Stimulated activated CD8-positive, alpha-beta memory T cell treated with anti-CD3 and anti-CD28 coated beads, Interleukin-7, amount 100 ng/mL, for 1 hour (primary cell): ENCODE measurements at regions not wholly inside any gene's neighbourhood (a gene's known extent, or its start where the extent isn't known, plus 50 kb on each side); places are given as distances from the start of the nearest gene placed in this dataset.

ENCODE experiments used
- DNase-seq, 2 donors: peaks; one replicate each; pipeline ENCODE4 v3.0.0-alpha.2; 2020; ENCODE audit warnings: low read depth in 2 of 2

DNA sequence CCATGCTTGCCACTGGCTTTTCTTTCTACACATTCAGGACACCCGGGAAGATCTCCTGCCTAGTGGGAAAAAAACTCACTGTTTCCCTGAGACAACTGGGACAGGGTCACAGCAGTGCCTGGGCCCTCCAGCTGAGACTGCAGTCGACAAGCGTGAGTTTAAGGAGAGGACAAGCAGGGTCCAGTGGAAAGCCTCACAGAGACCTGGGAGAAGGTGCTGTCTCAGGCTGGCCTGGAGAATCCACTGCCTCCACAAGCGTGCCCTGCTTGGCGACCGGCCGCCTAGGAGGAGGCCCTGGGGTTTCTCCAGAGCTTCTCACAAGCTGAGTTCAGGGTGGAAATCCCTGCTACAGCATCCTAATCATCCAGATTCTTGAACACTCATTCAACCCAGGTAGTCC, 519.6 kb upstream of the RAB6C start:
- no peak for DNase-seq

GRCh38 chr2:129460299-129461198, 518.9 kb upstream of the RAB6C start:
- DNase-seq = no peak

- no peak for DNase-seq
Observed at GRCh38 chr2:129462349-129462748, 517.1 kb upstream of the RAB6C start.

- no peak for DNase-seq
Observed at GRCh38 chr2:129462967-129463366, 516.5 kb upstream of the RAB6C start.

DNA sequence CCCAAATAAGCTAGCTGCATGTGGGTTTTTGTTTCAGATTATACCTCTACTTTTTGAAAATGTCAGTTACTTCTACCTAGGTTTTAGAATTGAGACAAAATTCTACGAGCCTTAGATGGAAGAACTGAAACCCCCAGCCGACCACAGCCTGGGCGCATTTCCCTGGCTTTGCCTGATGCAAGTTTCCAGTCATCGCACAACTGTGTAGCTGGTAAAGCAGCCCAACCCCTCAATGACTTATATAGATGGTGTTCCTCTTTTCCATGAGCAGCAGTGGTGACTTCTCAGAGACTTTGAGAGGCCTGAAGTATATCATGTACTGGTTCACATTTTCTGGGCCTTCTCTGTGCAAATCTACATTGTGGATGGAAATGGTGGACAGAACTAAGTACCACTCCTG, 515.4 kb upstream of the RAB6C start:
- DNase-seq = no peak

DNA sequence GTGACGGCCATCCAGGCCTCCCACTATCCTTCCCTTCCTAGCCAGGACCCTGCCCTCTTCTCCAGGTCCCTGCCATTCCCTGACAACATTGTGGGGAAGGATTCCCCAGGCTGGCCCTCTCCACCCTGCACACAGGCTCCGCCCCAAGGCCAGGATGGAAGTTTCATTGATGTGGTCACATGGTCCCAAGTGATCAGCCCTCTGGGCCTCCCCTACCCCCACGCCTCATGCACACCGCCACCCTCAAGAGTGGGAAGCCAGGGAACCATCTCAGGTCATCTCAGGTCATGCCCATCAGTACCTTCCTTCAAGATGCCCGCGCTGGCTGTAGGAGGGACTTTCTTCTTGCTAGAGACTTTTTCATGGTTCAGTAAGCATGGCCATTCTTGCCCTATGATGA, 514.8 kb upstream of the RAB6C start:
- no peak for DNase-seq

DNA sequence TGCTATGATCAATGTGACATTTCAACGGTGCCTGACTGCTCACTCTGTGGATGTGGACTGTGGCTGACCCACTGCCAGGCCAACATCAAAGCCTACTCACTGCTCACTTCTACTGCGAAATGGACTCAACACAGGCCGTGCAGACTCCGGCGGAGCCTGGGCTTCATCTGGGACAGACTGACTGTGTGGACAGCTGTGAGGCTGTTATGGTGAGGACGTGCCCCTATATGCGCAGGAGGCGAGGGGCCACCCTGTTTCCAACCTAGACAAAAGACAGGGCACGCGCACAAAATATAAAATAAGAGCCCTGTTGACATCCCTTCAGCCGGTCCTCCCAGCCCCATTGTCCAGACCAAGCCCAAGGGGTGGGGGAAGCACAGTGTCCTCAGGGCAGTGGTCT, 514.4 kb upstream of the RAB6C start:
- no peak for DNase-seq

DNA sequence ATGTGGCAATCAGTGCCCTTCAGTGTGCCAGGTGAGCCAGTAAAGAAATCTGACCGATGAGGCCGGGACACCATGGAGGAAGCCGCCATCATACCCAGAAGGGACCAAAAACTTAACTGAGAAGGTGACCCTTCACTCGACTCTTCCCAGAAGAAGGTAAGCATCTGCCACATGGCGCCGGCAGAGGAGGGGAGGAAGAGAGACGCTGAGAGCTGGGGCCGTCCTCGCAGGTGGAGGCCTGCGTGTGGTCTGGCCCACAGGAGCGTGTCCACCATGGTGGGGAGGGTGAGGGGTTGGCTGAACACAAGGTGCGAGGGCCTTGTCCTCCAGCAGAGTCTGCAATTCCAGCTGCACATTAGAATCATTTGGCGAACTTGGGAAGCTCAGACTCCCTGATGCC, 513.1 kb upstream of the RAB6C start:
- DNase-seq = no peak

DNA sequence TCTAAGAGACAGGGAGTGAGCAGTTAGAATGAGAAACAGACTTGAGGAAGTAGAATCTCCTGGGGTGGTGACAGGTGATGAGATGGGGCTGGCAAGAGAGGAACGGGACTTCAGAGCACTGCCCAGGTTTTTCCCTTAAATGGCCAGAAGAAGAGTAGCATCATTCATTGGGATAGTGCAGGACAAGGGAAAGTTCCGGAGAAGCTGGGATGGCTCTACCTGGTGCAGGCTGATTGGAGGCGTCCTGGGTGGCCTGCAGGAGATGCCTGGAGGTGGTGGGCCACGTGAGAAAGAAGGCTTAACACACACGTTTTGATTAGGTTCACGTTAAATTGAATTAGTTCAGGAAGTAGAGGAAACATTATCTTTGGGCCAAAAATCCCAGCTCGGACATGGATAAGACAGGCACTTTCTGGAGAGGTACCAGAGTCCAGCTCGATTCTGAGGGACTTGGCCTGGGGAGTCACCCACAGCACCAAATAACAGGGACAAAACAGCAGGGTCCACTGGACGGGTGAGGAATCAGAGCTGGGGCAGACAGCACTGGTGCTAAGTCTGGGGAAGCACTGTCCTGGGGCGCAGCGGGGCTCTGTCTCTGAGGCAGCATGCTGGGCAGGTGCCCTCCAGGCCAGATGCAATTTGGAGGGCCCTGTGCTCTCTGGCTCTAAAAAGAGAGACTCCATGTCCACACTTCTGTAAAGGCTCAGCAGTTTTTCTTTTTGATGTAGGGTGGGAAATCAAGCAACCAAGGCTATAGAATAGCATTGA, 512.3 kb upstream of the RAB6C start:
- no peak for DNase-seq

DNA sequence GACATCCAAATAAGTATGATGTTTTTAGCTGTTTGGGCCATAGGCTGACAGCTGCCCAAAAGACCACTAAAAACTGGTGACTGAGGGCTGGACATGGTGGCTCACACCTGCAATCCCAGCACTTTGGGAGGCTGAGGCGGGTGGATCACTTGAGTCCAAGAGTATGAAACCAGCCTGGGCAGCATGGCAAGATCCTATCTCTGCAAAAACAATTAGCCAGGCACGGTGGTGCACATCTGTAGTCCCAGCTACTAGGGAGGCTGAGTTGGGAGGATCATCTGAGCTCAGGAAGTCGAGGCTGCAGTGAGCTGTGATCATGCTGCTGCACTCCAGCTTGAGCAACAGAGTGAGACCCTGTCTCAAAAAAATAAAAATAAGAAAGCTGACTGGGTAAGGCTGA, 511.5 kb upstream of the RAB6C start:
- DNase-seq = no peak

DNA sequence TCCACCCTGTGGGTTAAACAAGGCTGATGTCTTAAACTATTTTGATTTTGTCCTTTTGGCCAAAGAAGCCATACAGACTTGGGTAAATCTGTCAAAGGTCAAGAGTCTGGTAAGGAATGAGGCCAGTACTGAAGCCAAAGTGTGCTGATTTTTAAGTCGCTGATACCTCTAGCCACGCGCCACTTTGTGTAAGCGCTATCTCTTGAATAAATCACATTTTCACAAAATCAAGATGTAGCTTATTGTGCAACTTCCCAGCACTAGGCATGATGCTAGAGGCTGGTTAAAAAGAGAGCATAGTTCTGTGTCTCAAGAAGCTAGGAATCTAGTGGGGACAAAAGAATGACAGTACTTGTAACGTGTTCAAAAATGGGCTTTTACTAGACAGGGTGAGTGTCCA, 510.6 kb upstream of the RAB6C start:
- DNase-seq = no peak

DNA sequence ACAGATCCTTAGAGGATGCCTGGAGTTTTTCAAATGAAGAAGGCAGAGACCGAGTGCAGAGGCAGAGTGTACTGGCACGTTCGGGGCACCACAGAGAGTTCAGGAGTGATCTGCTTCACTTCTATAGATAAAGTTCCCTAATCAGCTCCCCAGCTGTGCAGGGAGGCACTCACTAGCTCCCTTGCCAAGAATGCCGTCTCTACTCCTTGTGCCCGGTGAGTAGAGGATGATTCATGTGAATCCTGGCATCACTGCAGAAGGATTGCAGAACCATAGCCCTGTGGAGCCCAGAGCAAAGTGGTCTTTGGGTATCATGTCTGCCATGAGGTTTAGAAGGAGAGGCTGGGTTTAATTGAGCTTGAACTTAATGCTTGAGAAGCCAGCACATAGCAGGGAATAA, 510.1 kb upstream of the RAB6C start:
- DNase-seq = no peak

GRCh38 chr2:129469871-129470270, 509.6 kb upstream of the RAB6C start:
- no peak for DNase-seq

- DNase-seq = no peak
Observed at GRCh38 chr2:129478902-129479517, 500.5 kb upstream of the RAB6C start.

- no peak for DNase-seq
Observed at GRCh38 chr2:129479892-129480291, 499.6 kb upstream of the RAB6C start.

- no peak for DNase-seq
Observed at GRCh38 chr2:129480790-129481189, 498.7 kb upstream of the RAB6C start.

- DNase-seq = no peak
Observed at GRCh38 chr2:129481306-129482219, 497.9 kb upstream of the RAB6C start.

GRCh38 chr2:129482626-129483025, 496.8 kb upstream of the RAB6C start:
- DNase-seq = no peak

GRCh38 chr2:129483366-129483765, 496.1 kb upstream of the RAB6C start:
- no peak for DNase-seq

DNA sequence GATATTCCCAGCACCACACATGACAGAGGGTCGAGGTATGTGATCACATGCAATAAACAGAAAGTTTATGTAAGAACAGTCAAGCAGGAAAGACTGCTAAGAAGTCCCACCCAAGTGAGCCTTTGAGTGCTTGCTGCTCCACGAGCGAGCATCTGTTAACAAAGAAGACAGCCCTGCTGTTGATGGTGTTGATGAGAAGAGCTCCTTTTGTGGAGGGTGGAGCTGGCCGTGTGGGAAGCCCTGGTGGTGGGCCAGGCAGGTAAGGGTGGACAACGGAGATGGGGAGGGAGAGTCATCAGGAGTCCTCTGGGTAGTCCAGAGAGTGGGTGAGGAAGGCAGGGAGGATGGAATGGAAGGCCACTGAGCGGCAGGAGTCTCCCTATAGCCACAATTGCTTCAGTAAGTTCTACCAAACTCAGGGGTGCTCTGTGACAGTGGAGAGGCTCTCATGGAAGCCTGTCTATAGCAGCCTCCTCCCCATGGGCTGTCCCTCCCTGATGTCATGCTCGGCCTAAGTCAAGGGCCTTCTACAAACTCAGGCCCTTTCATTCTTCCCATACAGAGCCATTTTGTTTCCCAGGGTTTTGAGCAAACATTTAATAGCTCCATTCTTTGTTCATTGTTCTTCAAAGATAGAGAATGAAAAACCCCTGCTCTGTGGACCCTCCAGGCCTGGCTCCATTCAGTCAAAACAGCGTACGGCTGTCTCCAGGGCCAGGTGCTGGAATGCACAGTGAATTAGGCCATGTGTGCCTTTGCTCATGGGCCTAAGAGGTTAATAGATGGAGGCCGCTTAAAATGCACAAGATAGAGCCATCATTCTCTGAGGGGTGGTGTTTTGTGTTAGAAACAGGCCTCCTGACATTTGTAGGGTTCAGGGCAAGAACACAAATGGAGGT, 494.2 kb upstream of the RAB6C start:
- no peak for DNase-seq

GRCh38 chr2:129488376-129488775, 491.1 kb upstream of the RAB6C start:
- DNase-seq = no peak
